NCI-H748 treated with DMSO at 0.1 percent for 48 hours (cell line): ENCODE measurements at regions not wholly inside any gene's neighbourhood (a gene's known extent, or its start where the extent isn't known, plus 50 kb on each side); places are given as distances from the start of the nearest gene placed in this dataset.
A peak's percentile ranks its signal among the peaks of the same experiment; 100 is the strongest.
"Not testable (repeated sequence)": the region's sequence is repeated elsewhere in the genome, so short reads cannot be mapped to it uniquely, and the experiment has no call there.

Source experiments
- DNase-seq: peaks from one replicate; lab custom pipeline; 2025; lab: John Stamatoyannopoulos, UW

- no peak for DNase-seq
Observed at GRCh38 chr5:6321078-6321477, 57.3 kb downstream of the MED10 start.

GRCh38 chr5:6319116-6319515 is 59.2 kb downstream of the MED10 start:
- DNase-seq, result peak; percentile 34

- DNase-seq, result no peak
Observed at GRCh38 chr5:6317116-6317798, 61.1 kb downstream of the MED10 start.

GRCh38 chr5:6315580-6315979 is 62.8 kb downstream of the MED10 start:
- DNase-seq, result no peak

GRCh38 chr5:6311568-6312501 is 66.5 kb downstream of the MED10 start:
- DNase-seq, result no peak

- DNase-seq, result no peak
Observed at GRCh38 chr5:6309949-6310348, 68.4 kb downstream of the MED10 start.

GRCh38 chr5:6308683-6309082 is 69.7 kb downstream of the MED10 start:
- no peak for DNase-seq

- no peak for DNase-seq
Observed at GRCh38 chr5:6307304-6307703, 71.0 kb downstream of the MED10 start.

- DNase-seq, result no peak
Observed at GRCh38 chr5:6305853-6306252, 72.5 kb downstream of the MED10 start.

GRCh38 chr5:6302684-6303083 is 75.7 kb downstream of the MED10 start:
- no peak for DNase-seq

- no peak for DNase-seq
Observed at GRCh38 chr5:6302075-6302474, 76.3 kb downstream of the MED10 start.

- DNase-seq, result no peak
Observed at GRCh38 chr5:6296524-6296923, 81.8 kb downstream of the MED10 start.

GRCh38 chr5:6291961-6292360 is 86.4 kb downstream of the MED10 start:
- peak; percentile 56 for DNase-seq

GRCh38 chr5:6289239-6289638 is 89.1 kb downstream of the MED10 start:
- no peak for DNase-seq

- no peak for DNase-seq
Observed at GRCh38 chr5:6287176-6287575, 91.2 kb downstream of the MED10 start.

GRCh38 chr5:6286404-6286803 is 91.9 kb downstream of the MED10 start:
- no peak for DNase-seq

GRCh38 chr5:6284491-6284890 is 93.9 kb downstream of the MED10 start:
- DNase-seq, result not testable (repeated sequence)

GRCh38 chr5:6282352-6282751 is 96.0 kb downstream of the MED10 start:
- no peak for DNase-seq

GRCh38 chr5:6281818-6282217 is 96.5 kb downstream of the MED10 start:
- no peak for DNase-seq

GRCh38 chr5:6280425-6281100 is 97.8 kb downstream of the MED10 start:
- no peak for DNase-seq

- no peak for DNase-seq
Observed at GRCh38 chr5:6279607-6280006, 98.7 kb downstream of the MED10 start.

- DNase-seq, result no peak
Observed at GRCh38 chr5:6274846-6275543, 103.4 kb downstream of the MED10 start.
